ENCODE measurements at regions not wholly inside any gene's neighbourhood (a gene's known extent, or its start where the extent isn't known, plus 50 kb on each side); places are given as distances from the start of the nearest gene placed in this dataset.
A peak's percentile ranks its signal among the peaks of the same experiment; 100 is the strongest.

GRCh38 chr2:60643747-60644146 is 90.3 kb upstream of the BCL11A start:
- Mint-ChIP-seq H3K4me1 (peaks cover 22% of the 10 kb centered on the region), H3K9me3 (ENCODE audit: insufficient read depth) (no peaks in the 10 kb centered on the region), H3K27me3 (peaks cover 9% of the 10 kb centered on the region), H3K27ac (no peak overlapping the region), H3K4me3 (no peak overlapping the region)
- Histone ChIP-seq H3K4me3 (ENCODE audit: control extremely low read depth in 1 of 5, extremely low read depth in 1 of 5, insufficient read depth in 1 of 5, low read depth in 2 of 5, low read length in 4 of 5) (no peak overlapping the region), H2AFZ (ENCODE audit: insufficient read depth, low read depth, low read length, poor library complexity, severe bottlenecking) (no peak overlapping the region), H3K79me2 (ENCODE audit: control insufficient read depth, insufficient read depth, low read length) (no peaks in the 10 kb centered on the region), H3K9me3 (ENCODE audit: control extremely low read depth in 1 of 3, control insufficient read depth in 2 of 3, insufficient read depth in 1 of 3, low read length in 2 of 3) (no peaks in the 10 kb centered on the region), H3K36me3 (replicated peaks in 1 of 2; ENCODE audit: control extremely low read depth in 1 of 2, control insufficient read depth in 1 of 2, extremely low read depth in 1 of 2, insufficient read depth in 2 of 2, low read length in 1 of 2) (no peaks in the 10 kb centered on the region), H3K27me3 (replicated peaks in 1 of 4; ENCODE audit: control extremely low read depth in 1 of 4, control insufficient read depth in 3 of 4, insufficient read depth in 4 of 4, low read length in 3 of 4) (no peaks in the 10 kb centered on the region), H4K20me1 (ENCODE audit: control insufficient read depth, insufficient read depth, low read length, poor library complexity, severe bottlenecking) (no peaks in the 10 kb centered on the region), H3K4me1 (ENCODE audit: control insufficient read depth in 2 of 2, insufficient read depth in 2 of 2, low read length in 2 of 2) (peaks cover 15 to 16% of the 10 kb centered on the region in 2 donors), H3K4me2 (replicated peaks; ENCODE audit: low read depth, low read length, poor library complexity, severe bottlenecking) (no peak overlapping the region), H3K9ac (ENCODE audit: low read length) (no peak overlapping the region), H3K27ac (ENCODE audit: low read length in 2 of 2) (no peak overlapping the region)
- intact Hi-C loops (cut with micrococcal nuclease): loop anchor here (10.0 kb wide), 1 partner anchor 1619 kb away; no protein-coding TSS in a partner anchor
- TF ChIP-seq, protein P1, sequence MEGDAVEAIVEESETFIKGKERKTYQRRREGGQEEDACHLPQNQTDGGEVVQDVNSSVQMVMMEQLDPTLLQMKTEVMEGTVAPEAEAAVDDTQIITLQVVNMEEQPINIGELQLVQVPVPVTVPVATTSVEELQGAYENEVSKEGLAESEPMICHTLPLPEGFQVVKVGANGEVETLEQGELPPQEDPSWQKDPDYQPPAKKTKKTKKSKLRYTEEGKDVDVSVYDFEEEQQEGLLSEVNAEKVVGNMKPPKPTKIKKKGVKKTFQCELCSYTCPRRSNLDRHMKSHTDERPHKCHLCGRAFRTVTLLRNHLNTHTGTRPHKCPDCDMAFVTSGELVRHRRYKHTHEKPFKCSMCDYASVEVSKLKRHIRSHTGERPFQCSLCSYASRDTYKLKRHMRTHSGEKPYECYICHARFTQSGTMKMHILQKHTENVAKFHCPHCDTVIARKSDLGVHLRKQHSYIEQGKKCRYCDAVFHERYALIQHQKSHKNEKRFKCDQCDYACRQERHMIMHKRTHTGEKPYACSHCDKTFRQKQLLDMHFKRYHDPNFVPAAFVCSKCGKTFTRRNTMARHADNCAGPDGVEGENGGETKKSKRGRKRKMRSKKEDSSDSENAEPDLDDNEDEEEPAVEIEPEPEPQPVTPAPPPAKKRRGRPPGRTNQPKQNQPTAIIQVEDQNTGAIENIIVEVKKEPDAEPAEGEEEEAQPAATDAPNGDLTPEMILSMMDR (IDR thresholded peaks at IDR 0.05): no peak
- TF ChIP-seq EZH2 (IDR thresholded peaks at IDR 0.05; ENCODE audit: borderline replicate concordance, insufficient read depth, low read depth, low read length, poor library complexity, severe bottlenecking): no peak
- DNase-seq (no peak), ATAC-seq (ENCODE audit: low read depth) (no peak)
- ChIA-PET CTCF (interaction anchor here (0.6 to 12.2 kb wide), 13 partner anchors 9 to 1881 kb away, joined by 3 to 135 read pairs (median 5); no protein-coding TSS in a partner anchor), POLR2A (no interaction called here)
- 83% methylated on average over 6 of the region's 7 CpGs for WGBS (ENCODE audit: insufficient coverage)

DNA sequence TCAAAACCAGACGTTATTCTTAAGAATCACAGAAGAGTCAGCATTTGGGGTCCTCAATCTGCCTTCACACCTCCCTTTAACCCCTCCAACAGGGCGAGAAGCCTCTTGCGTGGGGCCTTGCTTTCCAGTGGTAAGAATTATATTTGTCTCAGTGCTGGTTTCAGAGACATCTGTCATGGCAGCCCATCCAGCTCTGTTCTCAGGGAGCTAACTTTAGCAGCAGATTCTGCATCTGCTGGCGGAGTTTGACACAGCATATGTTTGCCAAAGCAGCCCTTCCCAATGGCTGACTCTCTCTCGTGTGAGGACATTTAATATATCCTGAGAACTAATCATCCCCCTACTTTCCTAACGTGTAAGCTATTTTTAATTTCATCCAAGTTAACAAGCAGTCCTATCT is 91.5 kb upstream of the BCL11A start:
- no peaks in the 10 kb centered on the region for H3K79me2 ChIP-seq (ENCODE audit: control insufficient read depth, insufficient read depth, low read length)
- intact Hi-C loops (cut with micrococcal nuclease): loop anchor here (10.0 kb wide), 1 partner anchor 1620 kb away; no protein-coding TSS in a partner anchor
- Mint-ChIP-seq H3K4me1 (peaks cover 22% of the 10 kb centered on the region), H3K27ac (no peak overlapping the region), H3K27me3 (peaks cover 9% of the 10 kb centered on the region), H3K9me3 (ENCODE audit: insufficient read depth) (no peaks in the 10 kb centered on the region), H3K4me3 (no peak overlapping the region)
- H3K4me2 ChIP-seq (replicated peaks; ENCODE audit: low read depth, low read length, poor library complexity, severe bottlenecking): peak overlapping the region; percentile 7
- WGBS (ENCODE audit: insufficient coverage): 69% methylated on average over 4 of the region's 6 CpGs
- H3K36me3 ChIP-seq (replicated peaks in 1 of 2; ENCODE audit: control extremely low read depth in 1 of 2, control insufficient read depth in 1 of 2, extremely low read depth in 1 of 2, insufficient read depth in 2 of 2, low read length in 1 of 2): no peaks in the 10 kb centered on the region
- H2AFZ ChIP-seq (ENCODE audit: insufficient read depth, low read depth, low read length, poor library complexity, severe bottlenecking): peak overlapping the region; percentile 48
- no peaks in the 10 kb centered on the region for H3K27me3 ChIP-seq (replicated peaks in 1 of 4; ENCODE audit: control extremely low read depth in 1 of 4, control insufficient read depth in 3 of 4, insufficient read depth in 4 of 4, low read length in 3 of 4)
- no peak overlapping the region for H3K9ac ChIP-seq (ENCODE audit: low read length)
- no peaks in the 10 kb centered on the region for H4K20me1 ChIP-seq (ENCODE audit: control insufficient read depth, insufficient read depth, low read length, poor library complexity, severe bottlenecking)
- DNase-seq: no peak
- peaks cover 15 to 16% of the 10 kb centered on the region in 2 donors for H3K4me1 ChIP-seq (ENCODE audit: control insufficient read depth in 2 of 2, insufficient read depth in 2 of 2, low read length in 2 of 2)
- TF ChIP-seq, protein P1 (IDR thresholded peaks at IDR 0.05): no peak
- TF ChIP-seq EZH2 (IDR thresholded peaks at IDR 0.05; ENCODE audit: borderline replicate concordance, insufficient read depth, low read depth, low read length, poor library complexity, severe bottlenecking): no peak
- ChIA-PET CTCF (interaction anchor here (1.3 to 12.2 kb wide), 6 partner anchors 8 to 1620 kb away, joined by 3 to 135 read pairs (median 12); no protein-coding TSS in a partner anchor), POLR2A (interaction anchor here (0.6 kb wide), 1 partner anchor 1528 kb away, joined by 3 read pairs; no protein-coding TSS in a partner anchor)
- no peaks in the 10 kb centered on the region for H3K9me3 ChIP-seq (ENCODE audit: control extremely low read depth in 1 of 3, control insufficient read depth in 2 of 3, insufficient read depth in 1 of 3, low read length in 2 of 3)
- ATAC-seq (ENCODE audit: low read depth): no peak
- no peak overlapping the region for H3K4me3 ChIP-seq (ENCODE audit: control extremely low read depth in 1 of 5, extremely low read depth in 1 of 5, insufficient read depth in 1 of 5, low read depth in 2 of 5, low read length in 4 of 5)
- H3K27ac ChIP-seq (ENCODE audit: low read length in 2 of 2): no peak overlapping the region
